ENCODE measurements at regions not wholly inside any gene's neighbourhood (a gene's known extent, or its start where the extent isn't known, plus 50 kb on each side); places are given as distances from the start of the nearest gene placed in this dataset.
"Not testable (repeated sequence)": the region's sequence is repeated elsewhere in the genome, so short reads cannot be mapped to it uniquely, and the experiment has no call there.

DNA sequence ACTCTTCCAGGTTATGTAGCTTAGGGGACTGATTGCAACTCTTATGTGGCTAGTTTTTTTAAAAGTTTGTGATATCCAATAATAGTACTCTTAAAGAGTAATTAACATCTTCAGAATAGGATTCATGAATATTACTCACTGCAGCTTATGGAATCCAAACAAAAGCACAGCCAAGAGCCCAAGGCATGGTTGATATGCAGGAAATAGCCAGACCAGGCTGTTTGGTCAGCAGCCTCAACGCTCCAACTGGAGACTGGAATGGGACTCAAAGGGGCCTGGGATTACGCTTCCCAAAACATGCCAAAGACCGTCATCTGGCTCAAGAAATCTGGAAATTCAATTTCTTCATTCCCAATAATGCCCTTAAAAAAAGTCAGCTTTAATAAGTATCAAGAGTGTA is 268.6 kb downstream of the SEC61B start:
- no peak overlapping the region for H3K4me3 Mint-ChIP-seq
- no peaks in the 10 kb centered on the region for H3K36me3 Mint-ChIP-seq (ENCODE audit: low read depth)
- H3K27ac Mint-ChIP-seq = no peak overlapping the region
- no peaks in the 10 kb centered on the region for H3K9me3 Mint-ChIP-seq
- TF ChIP-seq, protein P1, sequence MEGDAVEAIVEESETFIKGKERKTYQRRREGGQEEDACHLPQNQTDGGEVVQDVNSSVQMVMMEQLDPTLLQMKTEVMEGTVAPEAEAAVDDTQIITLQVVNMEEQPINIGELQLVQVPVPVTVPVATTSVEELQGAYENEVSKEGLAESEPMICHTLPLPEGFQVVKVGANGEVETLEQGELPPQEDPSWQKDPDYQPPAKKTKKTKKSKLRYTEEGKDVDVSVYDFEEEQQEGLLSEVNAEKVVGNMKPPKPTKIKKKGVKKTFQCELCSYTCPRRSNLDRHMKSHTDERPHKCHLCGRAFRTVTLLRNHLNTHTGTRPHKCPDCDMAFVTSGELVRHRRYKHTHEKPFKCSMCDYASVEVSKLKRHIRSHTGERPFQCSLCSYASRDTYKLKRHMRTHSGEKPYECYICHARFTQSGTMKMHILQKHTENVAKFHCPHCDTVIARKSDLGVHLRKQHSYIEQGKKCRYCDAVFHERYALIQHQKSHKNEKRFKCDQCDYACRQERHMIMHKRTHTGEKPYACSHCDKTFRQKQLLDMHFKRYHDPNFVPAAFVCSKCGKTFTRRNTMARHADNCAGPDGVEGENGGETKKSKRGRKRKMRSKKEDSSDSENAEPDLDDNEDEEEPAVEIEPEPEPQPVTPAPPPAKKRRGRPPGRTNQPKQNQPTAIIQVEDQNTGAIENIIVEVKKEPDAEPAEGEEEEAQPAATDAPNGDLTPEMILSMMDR (IDR thresholded peaks at IDR 0.05) = no peak
- H3K4me1 Mint-ChIP-seq (ENCODE audit: low read depth) = peaks cover 33% of the 10 kb centered on the region
- no peak for DNase-seq
- peaks cover 9% of the 10 kb centered on the region for H3K27me3 Mint-ChIP-seq (ENCODE audit: insufficient read depth)

DNA sequence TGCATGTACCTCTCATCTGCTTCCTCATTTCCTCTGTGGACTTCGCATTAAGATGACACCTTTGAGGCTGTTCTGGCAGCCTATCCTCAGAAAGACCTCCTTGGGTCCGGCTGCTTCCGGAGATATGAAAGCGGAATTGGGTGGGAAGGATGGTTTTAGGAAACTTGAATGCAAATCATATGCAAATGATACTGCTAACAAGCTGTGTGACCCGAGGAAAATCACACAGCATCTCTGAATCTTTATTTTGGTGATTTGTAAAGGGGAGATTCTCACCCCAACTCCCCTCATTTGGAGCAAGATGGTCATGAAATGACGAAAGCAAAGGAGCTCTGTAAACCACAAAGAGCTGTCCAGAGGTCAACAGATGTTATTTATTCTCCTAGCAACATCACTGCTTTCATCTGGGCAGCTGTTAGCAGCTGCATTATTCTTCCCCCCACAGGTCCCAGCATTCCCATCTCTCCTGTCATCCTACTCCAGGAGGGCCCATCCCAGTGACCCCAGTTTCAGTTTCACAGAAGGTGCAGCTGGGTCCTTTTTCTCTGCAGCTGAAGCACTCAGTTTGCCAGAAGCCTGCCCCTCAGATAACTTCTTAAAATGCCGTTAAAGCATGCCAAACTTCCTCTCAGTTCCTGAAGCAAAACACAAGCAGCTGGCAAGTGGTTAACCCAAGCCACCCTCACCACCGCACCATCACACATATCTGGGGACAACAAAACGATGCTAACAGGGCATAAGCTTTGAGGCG is 269.5 kb downstream of the SEC61B start:
- Mint-ChIP-seq H3K27ac (no peak overlapping the region), H3K9me3 (no peaks in the 10 kb centered on the region), H3K4me3 (no peak overlapping the region), H3K4me1 (ENCODE audit: low read depth) (peaks cover 30% of the 10 kb centered on the region), H3K27me3 (ENCODE audit: insufficient read depth) (peaks cover 13% of the 10 kb centered on the region), H3K36me3 (ENCODE audit: low read depth) (no peaks in the 10 kb centered on the region)
- TF ChIP-seq, protein P1 (IDR thresholded peaks at IDR 0.05) = no peak
- DNase-seq = no peak

DNA sequence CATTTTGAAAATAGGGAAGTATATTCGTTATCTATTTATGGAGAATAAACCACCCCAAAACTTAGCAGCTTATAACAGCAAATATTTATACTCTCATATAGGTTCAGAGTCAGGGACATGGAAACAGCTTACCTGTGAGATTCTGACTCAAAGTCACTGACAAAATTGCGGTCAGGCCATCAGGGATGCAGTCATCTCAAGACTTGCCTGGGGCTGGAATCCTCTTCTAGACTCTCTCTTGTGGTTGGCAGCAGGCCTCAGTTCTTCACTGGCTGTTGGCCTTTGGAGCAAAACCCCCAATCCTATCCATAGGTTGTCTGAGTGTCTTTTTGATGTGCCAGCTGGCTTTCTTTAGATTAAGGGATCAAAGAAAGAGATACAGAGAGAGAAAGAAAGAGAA is 275.6 kb downstream of the SEC61B start:
- Mint-ChIP-seq H3K9me3 (no peaks in the 10 kb centered on the region), H3K4me3 (no peak overlapping the region), H3K27me3 (ENCODE audit: insufficient read depth) (peaks cover 9% of the 10 kb centered on the region), H3K4me1 (ENCODE audit: low read depth) (no peaks in the 10 kb centered on the region), H3K27ac (no peak overlapping the region), H3K36me3 (ENCODE audit: low read depth) (no peaks in the 10 kb centered on the region)
- TF ChIP-seq, protein P1 (IDR thresholded peaks at IDR 0.05) = no peak
- DNase-seq = no peak

DNA sequence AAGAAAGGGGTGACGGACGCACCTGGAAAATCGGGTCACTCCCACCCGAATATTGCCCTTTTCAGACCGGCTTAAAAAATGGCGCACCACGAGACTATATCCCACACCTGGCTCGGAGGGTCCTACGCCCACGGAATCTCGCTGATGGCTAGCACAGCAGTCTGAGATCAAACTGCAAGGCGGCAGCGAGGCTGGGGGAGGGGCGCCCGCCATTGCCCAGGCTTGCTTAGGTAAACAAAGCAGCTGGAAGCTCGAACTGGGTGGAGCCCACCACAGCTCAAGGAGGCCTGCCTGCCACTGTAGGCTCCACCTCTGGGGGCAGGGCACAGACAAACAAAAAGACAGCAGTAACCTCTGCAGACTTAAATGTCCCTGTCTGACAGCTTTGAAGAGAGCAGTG is 276.9 kb downstream of the SEC61B start:
- not testable (repeated sequence) for H3K4me3 Mint-ChIP-seq

DNA sequence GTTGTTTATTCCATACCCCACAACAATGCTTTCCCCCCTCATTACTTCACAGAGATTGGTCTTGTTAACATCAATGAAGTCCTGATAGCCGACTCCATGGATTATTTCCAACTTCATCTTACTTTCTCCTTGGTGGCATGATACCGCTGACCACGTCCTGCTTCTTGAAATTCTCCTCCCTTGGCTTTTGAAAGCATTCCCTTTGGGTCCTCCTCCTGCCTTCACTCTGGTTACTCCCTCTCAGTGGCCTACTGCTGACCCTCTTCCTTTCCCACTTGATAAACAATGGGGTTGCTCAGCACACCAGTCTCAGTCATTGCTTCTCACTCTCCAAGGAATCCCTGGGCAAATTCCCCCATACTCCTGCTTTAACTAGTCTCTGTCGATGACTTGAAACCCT is 283.9 kb downstream of the SEC61B start:
- Mint-ChIP-seq H3K4me1 (ENCODE audit: low read depth) (no peaks in the 10 kb centered on the region), H3K4me3 (no peak overlapping the region), H3K36me3 (ENCODE audit: low read depth) (no peaks in the 10 kb centered on the region), H3K27ac (no peak overlapping the region), H3K27me3 (ENCODE audit: insufficient read depth) (peaks cover 11% of the 10 kb centered on the region), H3K9me3 (no peaks in the 10 kb centered on the region)
- DNase-seq = no peak
- TF ChIP-seq, protein P1 (IDR thresholded peaks at IDR 0.05) = no peak

More for the DNA sequence above, 276.9 kb downstream of the SEC61B start:
- not testable (repeated sequence) for H3K27ac Mint-ChIP-seq; H3K4me1 Mint-ChIP-seq (ENCODE audit: low read depth); H3K27me3 Mint-ChIP-seq (ENCODE audit: insufficient read depth); H3K9me3 Mint-ChIP-seq; DNase-seq; H3K36me3 Mint-ChIP-seq (ENCODE audit: low read depth)

DNA sequence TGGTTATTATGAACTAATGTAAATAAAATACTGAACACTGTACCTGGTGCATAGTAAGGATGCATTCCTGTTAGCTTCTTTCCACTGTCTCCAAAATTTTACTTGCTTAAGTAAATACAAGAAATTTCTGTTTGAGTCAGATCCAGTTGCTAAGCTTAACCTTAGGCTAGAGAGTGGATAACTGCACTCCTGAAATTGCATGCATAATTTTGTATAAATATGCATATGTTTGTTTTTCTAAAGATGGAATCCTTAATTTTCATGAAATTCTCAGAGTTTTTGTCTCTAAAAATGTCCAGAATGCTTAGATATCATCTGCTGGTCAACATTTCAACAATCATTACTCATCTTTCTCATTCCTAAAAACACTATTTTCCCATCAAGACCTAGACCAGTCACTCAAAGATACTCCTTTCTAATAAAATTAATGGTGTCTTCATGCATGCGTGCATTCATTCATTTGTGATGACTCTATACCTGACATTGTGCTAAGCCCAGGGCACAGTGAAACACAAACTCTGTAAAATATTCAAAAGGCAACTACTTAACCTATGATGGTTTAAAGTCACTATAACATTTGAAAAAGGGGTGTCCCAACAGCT is 284.8 kb downstream of the SEC61B start:
- no peak for DNase-seq
- Mint-ChIP-seq H3K36me3 (ENCODE audit: low read depth) (no peaks in the 10 kb centered on the region), H3K27ac (no peak overlapping the region), H3K9me3 (no peaks in the 10 kb centered on the region), H3K4me3 (no peak overlapping the region), H3K27me3 (ENCODE audit: insufficient read depth) (peaks cover 11% of the 10 kb centered on the region), H3K4me1 (ENCODE audit: low read depth) (no peaks in the 10 kb centered on the region)
- TF ChIP-seq, protein P1 (IDR thresholded peaks at IDR 0.05) = no peak
